ENCODE measurements at regions not wholly inside any gene's neighbourhood (a gene's known extent, or its start where the extent isn't known, plus 50 kb on each side); places are given as distances from the start of the nearest gene placed in this dataset.

GRCh38 chr2:14180333-14180732 lies 452.2 kb upstream of the LRATD1 start:
- no peak for TF ChIP-seq CTCF (IDR thresholded peaks at IDR 0.05)
- no peak for TF ChIP-seq MAX (CRISPR knock-in tag; IDR thresholded peaks at IDR 0.05)
- TF ChIP-seq FOXK1 (CRISPR knock-in tag; IDR thresholded peaks at IDR 0.05) = no peak
- no peak for TF ChIP-seq ZSCAN18 (CRISPR knock-in tag; IDR thresholded peaks at IDR 0.05)
- no peak for TF ChIP-seq SP1 (CRISPR knock-in tag; conservative IDR thresholded peaks at IDR 0.05)
- TF ChIP-seq ZNF281 (CRISPR knock-in tag; IDR thresholded peaks at IDR 0.05) = no peak

All from WTC11 (cell line).